Mucosa of rectum (tissue), 2 donors: ENCODE measurements at regions not wholly inside any gene's neighbourhood (a gene's known extent, or its start where the extent isn't known, plus 50 kb on each side); places are given as distances from the start of the nearest gene placed in this dataset.

Source experiments
- H3K27ac ChIP-seq, 2 donors: one replicate each; pipeline ENCODE4 v1.7.0; 2013; ENCODE audit warnings: inconsistent platforms in 2 of 2, low read depth in 2 of 2, low read length in 2 of 2
- H3K27me3 ChIP-seq, 2 donors: one replicate each; pipeline ENCODE4 v1.7.0; 2013; ENCODE audit warnings: low read length in 2 of 2; ENCODE audit not compliant: control insufficient read depth in 2 of 2, insufficient read depth in 2 of 2
- H3K36me3 ChIP-seq, 2 donors: one replicate each; pipeline ENCODE4 v1.7.0; 2013; ENCODE audit warnings: low read length in 2 of 2; ENCODE audit not compliant: control insufficient read depth in 2 of 2, insufficient read depth in 2 of 2
- H3K4me1 ChIP-seq, 2 donors: one replicate each; pipeline ENCODE4 v1.7.0; 2013; ENCODE audit warnings: low read length in 2 of 2, mild to moderate bottlenecking in 1 of 2; ENCODE audit not compliant: control insufficient read depth in 2 of 2, insufficient read depth in 2 of 2
- H3K4me3 ChIP-seq, 2 donors: one replicate each; pipeline ENCODE4 v1.7.0; 2013; ENCODE audit warnings: low read length in 2 of 2
- H3K9ac ChIP-seq, 2 donors: one replicate each; pipeline ENCODE4 v1.7.0; 2013; ENCODE audit warnings: low read length in 2 of 2, low read depth in 1 of 2, mild to moderate bottlenecking in 1 of 2
- H3K9me3 ChIP-seq, 2 donors: one replicate each; pipeline ENCODE4 v1.7.0; 2013; ENCODE audit warnings: low read length in 2 of 2; ENCODE audit not compliant: control insufficient read depth in 2 of 2
- donor health status: healthy.
- donor health status: Normal muscosa, but diverticular disease.

DNA sequence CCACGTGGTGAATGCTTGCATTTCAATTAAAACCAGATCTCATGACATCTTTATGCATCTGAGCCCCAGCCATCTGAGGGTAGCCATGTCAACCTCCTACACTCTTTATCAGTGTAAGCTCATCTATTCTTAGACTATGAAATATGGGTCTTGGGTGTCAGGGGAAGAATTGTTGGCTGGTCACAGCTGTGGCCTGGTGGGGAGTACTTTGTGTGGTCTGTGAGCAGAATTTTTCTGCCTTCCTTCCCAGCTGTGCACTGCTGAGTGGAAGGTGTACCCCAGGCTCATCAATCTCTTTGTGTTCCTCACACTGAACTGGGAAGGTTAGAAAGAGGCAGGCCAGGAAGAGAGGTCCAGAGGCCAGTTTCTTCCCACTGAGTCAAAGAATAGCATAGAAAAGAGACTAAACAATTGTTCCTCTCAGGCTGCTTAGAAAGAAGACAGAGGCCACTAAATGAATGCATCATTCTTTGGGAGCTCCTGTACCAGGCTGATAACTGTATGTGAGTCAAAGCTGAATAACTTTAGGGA lies 202.7 kb upstream of the RGMB start:
- H3K4me3 ChIP-seq, result no peak overlapping the region
- no peaks in the 10 kb centered on the region for H3K36me3 ChIP-seq
- no peak overlapping the region for H3K27ac ChIP-seq
- no peaks in the 10 kb centered on the region for H3K27me3 ChIP-seq
- no peaks in the 10 kb centered on the region for H3K9me3 ChIP-seq
- no peak overlapping the region for H3K9ac ChIP-seq
- peaks cover 0 to 8% of the 10 kb centered on the region in 2 donors for H3K4me1 ChIP-seq

DNA sequence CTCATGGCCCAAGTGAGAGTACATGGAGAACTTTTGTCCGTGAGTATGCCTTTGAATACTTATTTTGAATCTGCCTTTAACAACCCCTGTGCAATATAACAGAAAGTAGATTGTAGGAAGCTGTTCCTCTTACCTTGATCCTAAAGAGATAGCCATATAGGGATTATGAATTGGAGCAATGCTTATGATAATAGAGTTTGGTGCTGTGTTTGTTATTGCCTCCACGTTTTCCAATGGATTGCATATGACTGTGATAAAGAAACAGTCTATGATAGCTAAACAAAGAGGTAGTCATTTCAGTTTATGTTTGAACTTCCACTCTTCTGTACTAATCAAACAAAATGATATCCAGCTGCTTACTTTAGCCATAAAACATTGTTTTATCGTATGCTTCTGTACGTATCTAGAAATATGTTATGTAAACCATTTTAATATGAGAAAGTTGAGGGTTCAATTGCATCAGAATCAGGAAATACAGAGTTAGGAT lies 199.6 kb upstream of the RGMB start:
- no peaks in the 10 kb centered on the region for H3K9me3 ChIP-seq
- no peak overlapping the region for H3K4me3 ChIP-seq
- no peaks in the 10 kb centered on the region for H3K27me3 ChIP-seq
- no peak overlapping the region for H3K9ac ChIP-seq
- H3K4me1 ChIP-seq, result peaks cover 0 to 8% of the 10 kb centered on the region in 2 donors
- H3K27ac ChIP-seq, result peak overlapping the region in 1 of 2 donors; percentile 67
- no peaks in the 10 kb centered on the region for H3K36me3 ChIP-seq

DNA sequence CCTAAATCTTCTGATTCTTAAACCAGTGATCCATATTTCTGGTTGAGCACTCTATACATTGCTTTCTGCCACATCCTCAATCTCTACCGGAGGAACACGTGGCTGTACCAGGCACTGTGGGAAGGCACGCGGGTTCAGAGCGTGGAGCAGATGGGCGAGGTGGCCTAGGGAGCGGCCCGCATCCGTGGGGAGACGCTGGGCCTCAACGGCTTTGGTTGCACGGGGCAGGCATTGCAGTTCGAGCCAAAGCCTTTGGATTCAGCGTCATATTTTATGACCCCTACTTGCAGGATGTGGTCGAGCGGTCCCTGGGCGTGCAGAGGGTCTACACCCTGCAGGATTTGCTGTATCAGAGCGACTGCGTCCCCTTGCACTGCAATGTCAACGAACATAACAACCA lies 197.2 kb upstream of the RGMB start:
- no peaks in the 10 kb centered on the region for H3K27me3 ChIP-seq

DNA sequence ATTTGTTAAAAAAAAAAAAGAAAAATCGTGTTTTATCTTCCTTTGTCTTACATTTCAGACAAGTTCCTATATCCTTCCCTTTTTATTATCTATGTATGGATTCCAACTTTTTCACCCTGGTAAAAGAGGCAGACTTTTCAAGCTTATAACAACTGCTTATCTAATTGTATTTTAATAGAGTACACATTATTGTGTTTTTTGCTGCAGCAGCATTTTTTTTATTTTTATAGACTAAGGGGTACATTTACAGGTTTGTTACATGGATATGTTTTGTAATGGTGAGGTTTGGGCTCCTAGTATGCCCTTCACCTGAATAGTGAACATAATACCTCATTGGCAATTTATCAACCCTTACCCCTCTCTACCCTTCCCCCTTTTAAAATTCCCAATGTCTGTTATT lies 195.0 kb upstream of the RGMB start:
- H3K27me3 ChIP-seq, result no peaks in the 10 kb centered on the region
- no peak overlapping the region for H3K4me3 ChIP-seq
- H3K9ac ChIP-seq, result no peak overlapping the region
- H3K9me3 ChIP-seq, result no peaks in the 10 kb centered on the region
- no peaks in the 10 kb centered on the region for H3K36me3 ChIP-seq
- no peak overlapping the region for H3K27ac ChIP-seq
- H3K4me1 ChIP-seq, result no peaks in the 10 kb centered on the region

More for the DNA sequence above, 197.2 kb upstream of the RGMB start:
- H3K27ac ChIP-seq, result no peak overlapping the region
- no peaks in the 10 kb centered on the region for H3K9me3 ChIP-seq
- no peaks in the 10 kb centered on the region for H3K36me3 ChIP-seq
- no peak overlapping the region for H3K4me3 ChIP-seq
- no peaks in the 10 kb centered on the region for H3K4me1 ChIP-seq
- H3K9ac ChIP-seq, result no peak overlapping the region

DNA sequence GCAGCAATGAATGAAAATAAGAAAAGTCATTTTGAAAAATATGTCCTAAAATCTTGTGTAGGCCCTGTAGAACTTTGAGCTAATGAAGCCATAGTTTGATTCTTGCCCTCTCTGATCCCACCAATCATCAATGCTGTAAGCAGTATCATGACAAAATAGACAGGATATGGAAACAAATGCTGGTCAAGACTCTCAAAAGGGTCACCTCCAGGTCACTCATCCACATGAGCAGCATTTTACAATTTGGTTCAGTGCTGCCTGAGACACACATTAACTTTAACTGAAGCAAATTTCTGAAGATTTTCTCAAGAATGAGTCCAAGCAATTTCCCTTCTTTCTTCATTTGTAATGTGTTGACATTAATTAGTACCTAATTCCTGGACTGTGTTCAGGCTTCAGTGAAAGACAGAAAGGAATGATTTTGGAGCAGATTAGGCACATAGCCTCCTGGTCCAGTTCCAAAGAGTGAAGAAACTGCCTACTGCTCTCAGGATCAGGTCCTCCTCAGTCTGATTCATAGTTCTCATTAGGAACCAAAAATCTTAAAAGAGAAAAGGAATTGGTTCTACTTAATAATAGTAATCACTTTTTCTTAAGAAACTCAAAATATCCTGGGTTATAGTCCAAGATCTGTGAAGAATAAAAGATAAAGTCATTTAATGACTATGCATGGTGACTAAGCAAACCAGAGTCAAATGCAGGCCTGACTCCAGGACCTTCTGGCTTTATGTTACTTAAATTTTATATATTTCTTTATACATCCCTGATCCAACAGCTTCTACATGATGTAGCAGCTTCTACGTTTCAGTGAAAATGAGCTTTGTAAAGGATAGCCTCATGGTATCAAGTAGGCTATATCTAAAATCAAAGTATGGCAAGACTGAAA lies 192.1 kb upstream of the RGMB start:
- Histone ChIP-seq H3K4me3 (no peak overlapping the region), H3K9ac (no peak overlapping the region), H3K4me1 (no peaks in the 10 kb centered on the region), H3K36me3 (no peaks in the 10 kb centered on the region), H3K9me3 (no peaks in the 10 kb centered on the region), H3K27ac (no peak overlapping the region), H3K27me3 (no peaks in the 10 kb centered on the region)

DNA sequence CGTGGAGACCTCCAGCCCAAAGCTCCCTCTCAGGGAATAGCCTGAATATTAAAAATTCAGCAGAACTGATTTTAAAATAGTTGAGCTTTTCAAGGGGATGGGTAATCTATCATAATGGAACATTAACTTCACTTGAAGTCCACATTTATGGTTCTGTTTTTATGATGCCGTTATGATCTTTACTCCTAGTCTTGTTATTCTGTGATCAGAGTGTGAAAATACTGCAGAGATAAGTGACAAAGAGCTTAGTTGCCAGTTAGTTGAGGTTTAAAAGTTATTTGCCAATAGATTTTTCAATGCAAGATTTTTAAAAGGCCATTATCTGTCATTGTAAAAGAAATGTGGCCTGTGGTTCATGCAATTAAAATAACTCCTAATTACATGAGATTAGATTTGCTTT lies 189.9 kb upstream of the RGMB start:
- no peaks in the 10 kb centered on the region for H3K36me3 ChIP-seq
- H3K9ac ChIP-seq, result no peak overlapping the region
- no peaks in the 10 kb centered on the region for H3K27me3 ChIP-seq

DNA sequence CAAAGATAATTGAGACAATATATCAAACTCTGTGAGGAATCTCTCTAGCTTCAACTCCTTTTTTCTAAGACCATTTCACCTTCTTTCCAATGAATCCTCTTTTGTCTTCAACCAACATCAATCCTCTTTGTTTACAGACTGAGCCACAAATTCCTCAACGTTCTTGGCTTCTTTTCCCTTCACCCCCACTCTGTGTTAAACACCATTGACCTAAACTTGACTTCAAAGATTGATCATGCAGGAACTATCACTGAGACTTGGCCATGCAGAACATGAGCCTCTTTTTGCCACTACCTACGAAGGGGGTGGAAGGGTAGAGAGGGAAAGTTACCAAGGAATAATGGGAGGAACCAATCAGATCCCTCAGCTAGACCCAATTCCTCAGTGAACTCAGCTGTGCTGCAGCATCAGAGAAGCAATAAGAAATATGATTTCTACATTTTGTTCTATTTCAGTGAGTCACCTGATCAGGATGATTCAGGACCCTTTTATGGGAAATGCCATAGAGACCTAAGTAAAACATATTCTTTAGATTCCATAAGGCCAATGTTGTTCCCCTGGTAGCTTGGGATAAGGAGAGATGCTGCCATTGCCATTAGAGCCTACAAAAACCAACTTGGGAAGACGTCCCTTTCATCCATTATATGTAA lies 187.7 kb upstream of the RGMB start:
- H3K27ac ChIP-seq, result no peak overlapping the region

More for the DNA sequence above, 189.9 kb upstream of the RGMB start:
- H3K27ac ChIP-seq, result no peak overlapping the region
- H3K9me3 ChIP-seq, result no peaks in the 10 kb centered on the region
- H3K4me1 ChIP-seq, result no peaks in the 10 kb centered on the region
- H3K4me3 ChIP-seq, result no peak overlapping the region

DNA sequence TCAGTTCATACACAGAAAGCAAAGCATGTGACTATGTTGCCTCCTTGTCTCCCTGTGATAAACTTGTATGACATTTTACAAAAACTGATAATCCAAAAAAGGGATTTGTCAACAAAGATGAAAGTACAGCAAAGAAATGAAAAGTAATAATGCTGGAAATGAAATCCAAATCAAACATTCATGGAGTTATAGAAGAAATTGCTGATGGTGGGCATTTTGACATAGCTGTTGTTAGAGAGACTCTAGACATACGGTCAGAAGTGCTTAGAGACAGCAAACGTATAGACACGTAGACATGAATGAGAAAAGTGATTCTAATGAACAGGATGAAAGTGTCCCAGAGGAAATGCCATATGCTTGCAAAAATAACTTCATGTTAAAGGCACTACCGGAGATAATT lies 186.9 kb upstream of the RGMB start:
- H3K4me3 ChIP-seq, result no peak overlapping the region

More for the DNA sequence above, 187.7 kb upstream of the RGMB start:
- no peak overlapping the region for H3K9ac ChIP-seq
- peaks cover 0 to 3% of the 10 kb centered on the region in 2 donors for H3K9me3 ChIP-seq
- H3K4me3 ChIP-seq, result no peak overlapping the region
- no peaks in the 10 kb centered on the region for H3K27me3 ChIP-seq
- H3K4me1 ChIP-seq, result no peaks in the 10 kb centered on the region
- no peaks in the 10 kb centered on the region for H3K36me3 ChIP-seq

DNA sequence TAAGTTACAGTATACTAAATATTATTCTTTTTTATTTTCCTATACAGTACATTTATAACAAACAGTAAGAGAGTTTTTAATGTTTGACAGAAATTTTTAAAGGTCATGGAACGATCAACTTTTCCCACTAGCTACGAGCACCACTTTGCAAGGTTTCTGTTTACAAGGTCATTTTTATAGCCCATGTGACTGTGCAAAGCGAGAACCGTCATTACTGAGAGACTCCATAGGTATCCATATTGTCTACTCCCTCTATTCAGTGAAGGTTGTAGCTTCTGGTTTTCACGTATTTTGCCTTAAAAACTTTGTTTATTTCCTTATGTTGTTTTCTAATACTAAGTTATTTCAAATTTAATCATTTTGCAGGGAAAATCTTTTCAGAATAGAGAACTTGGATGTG lies 186.3 kb upstream of the RGMB start:
- no peak overlapping the region for H3K4me3 ChIP-seq
- H3K27ac ChIP-seq, result no peak overlapping the region

More for the DNA sequence above, 186.9 kb upstream of the RGMB start:
- H3K4me1 ChIP-seq, result no peaks in the 10 kb centered on the region
- H3K9ac ChIP-seq, result no peak overlapping the region
- no peaks in the 10 kb centered on the region for H3K36me3 ChIP-seq
- no peak overlapping the region for H3K27ac ChIP-seq
- peaks cover 0 to 3% of the 10 kb centered on the region in 2 donors for H3K9me3 ChIP-seq
- no peaks in the 10 kb centered on the region for H3K27me3 ChIP-seq

DNA sequence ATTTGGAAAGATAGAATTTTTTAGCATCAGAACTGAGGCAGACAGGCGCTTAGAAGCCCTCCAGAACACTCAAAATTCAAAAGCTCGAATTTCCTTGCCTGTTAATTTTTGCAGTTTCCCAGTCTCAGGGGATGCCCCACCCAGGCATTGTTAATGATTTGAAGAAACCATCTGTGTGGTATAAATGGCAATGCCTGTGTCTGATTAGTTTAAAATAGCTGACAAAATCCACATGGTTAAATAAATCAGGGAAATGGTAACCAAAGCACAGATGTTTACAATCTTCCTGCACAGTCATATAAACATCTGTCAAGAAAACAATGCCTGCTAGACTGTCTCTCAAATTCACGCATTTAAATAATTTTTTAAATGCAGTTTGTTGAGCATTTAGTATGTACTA lies 185.2 kb upstream of the RGMB start:
- no peak overlapping the region for H3K4me3 ChIP-seq
- H3K36me3 ChIP-seq, result no peaks in the 10 kb centered on the region
- H3K27ac ChIP-seq, result no peak overlapping the region
- H3K27me3 ChIP-seq, result no peaks in the 10 kb centered on the region
- peaks cover 0 to 3% of the 10 kb centered on the region in 2 donors for H3K9me3 ChIP-seq
- H3K9ac ChIP-seq, result no peak overlapping the region
- H3K4me1 ChIP-seq, result no peaks in the 10 kb centered on the region

More for the DNA sequence above, 186.3 kb upstream of the RGMB start:
- no peaks in the 10 kb centered on the region for H3K36me3 ChIP-seq
- no peak overlapping the region for H3K9ac ChIP-seq
- no peaks in the 10 kb centered on the region for H3K4me1 ChIP-seq
- H3K27me3 ChIP-seq, result no peaks in the 10 kb centered on the region
- peaks cover 0 to 3% of the 10 kb centered on the region in 2 donors for H3K9me3 ChIP-seq
